22Rv1 (cell line): ENCODE measurements at regions not wholly inside any gene's neighbourhood (a gene's known extent, or its start where the extent isn't known, plus 50 kb on each side); places are given as distances from the start of the nearest gene placed in this dataset.

Experiments used
- ZFX ChIP-seq: fragments of 450-650 bp; IDR thresholded peaks from 2 replicates; pipeline ENCODE4 v1.6.1; 2017; ENCODE audit warnings: antibody characterized with exemption, borderline replicate concordance
- TF ChIP-seq, protein P1 (sequence below): fragments of 450-650 bp; IDR thresholded peaks from 2 replicates; pipeline ENCODE4 v1.5.1; 2017; ENCODE audit warnings: mild to moderate bottlenecking

GRCh38 chr5:35436400-35437057 is 181.1 kb upstream of the SPEF2 start:
- TF ChIP-seq, protein P1, sequence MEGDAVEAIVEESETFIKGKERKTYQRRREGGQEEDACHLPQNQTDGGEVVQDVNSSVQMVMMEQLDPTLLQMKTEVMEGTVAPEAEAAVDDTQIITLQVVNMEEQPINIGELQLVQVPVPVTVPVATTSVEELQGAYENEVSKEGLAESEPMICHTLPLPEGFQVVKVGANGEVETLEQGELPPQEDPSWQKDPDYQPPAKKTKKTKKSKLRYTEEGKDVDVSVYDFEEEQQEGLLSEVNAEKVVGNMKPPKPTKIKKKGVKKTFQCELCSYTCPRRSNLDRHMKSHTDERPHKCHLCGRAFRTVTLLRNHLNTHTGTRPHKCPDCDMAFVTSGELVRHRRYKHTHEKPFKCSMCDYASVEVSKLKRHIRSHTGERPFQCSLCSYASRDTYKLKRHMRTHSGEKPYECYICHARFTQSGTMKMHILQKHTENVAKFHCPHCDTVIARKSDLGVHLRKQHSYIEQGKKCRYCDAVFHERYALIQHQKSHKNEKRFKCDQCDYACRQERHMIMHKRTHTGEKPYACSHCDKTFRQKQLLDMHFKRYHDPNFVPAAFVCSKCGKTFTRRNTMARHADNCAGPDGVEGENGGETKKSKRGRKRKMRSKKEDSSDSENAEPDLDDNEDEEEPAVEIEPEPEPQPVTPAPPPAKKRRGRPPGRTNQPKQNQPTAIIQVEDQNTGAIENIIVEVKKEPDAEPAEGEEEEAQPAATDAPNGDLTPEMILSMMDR = peak; percentile 91
- TF ChIP-seq ZFX = no peak
